ENCODE measurements at regions not wholly inside any gene's neighbourhood (a gene's known extent, or its start where the extent isn't known, plus 50 kb on each side); places are given as distances from the start of the nearest gene placed in this dataset.

GRCh38 chr20:11128220-11128718 is 454.5 kb upstream of the JAG1 start:
- no peak for ATAC-seq
- no peak for TF ChIP-seq BACH2 (CRISPR knock-in tag; IDR thresholded peaks at IDR 0.05; ENCODE audit: borderline replicate concordance)
- no peak for TF ChIP-seq TSHZ2 (CRISPR knock-in tag; IDR thresholded peaks at IDR 0.05)

- TF ChIP-seq ESRRG (CRISPR knock-in tag; IDR thresholded peaks at IDR 0.05) (no peak), CREB5 (CRISPR knock-in tag; IDR thresholded peaks at IDR 0.05; ENCODE audit: low read depth) (no peak), OSR1 (CRISPR knock-in tag; IDR thresholded peaks at IDR 0.05) (no peak), ISL1 (CRISPR knock-in tag; IDR thresholded peaks at IDR 0.05) (no peak), ZFP30 (CRISPR knock-in tag; IDR thresholded peaks at IDR 0.05) (no peak), ZNF70 (CRISPR knock-in tag; IDR thresholded peaks at IDR 0.05) (no peak), ZFP3 (CRISPR knock-in tag; IDR thresholded peaks at IDR 0.05) (no peak), BACH2 (CRISPR knock-in tag; IDR thresholded peaks at IDR 0.05; ENCODE audit: borderline replicate concordance) (no peak)
- ATAC-seq, result no peak
Measured at GRCh38 chr20:11128721-11129120, 454.9 kb upstream of the JAG1 start.

- no peak for TF ChIP-seq ZNF70 (CRISPR knock-in tag; IDR thresholded peaks at IDR 0.05)
- no peak for TF ChIP-seq TCF4 (CRISPR knock-in tag; IDR thresholded peaks at IDR 0.05; ENCODE audit: borderline replicate concordance)
- no peak for TF ChIP-seq ESRRG (CRISPR knock-in tag; IDR thresholded peaks at IDR 0.05)
- TF ChIP-seq BACH2 (CRISPR knock-in tag; IDR thresholded peaks at IDR 0.05; ENCODE audit: borderline replicate concordance), result no peak
- ATAC-seq, result no peak
Measured at GRCh38 chr20:11130554-11131166, 456.9 kb upstream of the JAG1 start.

GRCh38 chr20:11132819-11133415 is 459.1 kb upstream of the JAG1 start:
- TF ChIP-seq ISL1 (CRISPR knock-in tag; IDR thresholded peaks at IDR 0.05) (no peak), BACH2 (CRISPR knock-in tag; IDR thresholded peaks at IDR 0.05; ENCODE audit: borderline replicate concordance) (no peak), ESRRG (CRISPR knock-in tag; IDR thresholded peaks at IDR 0.05) (no peak), ZFP3 (CRISPR knock-in tag; IDR thresholded peaks at IDR 0.05) (no peak), RARB (CRISPR knock-in tag; IDR thresholded peaks at IDR 0.05) (no peak), TOX (CRISPR knock-in tag; IDR thresholded peaks at IDR 0.05; ENCODE audit: borderline replicate concordance) (no peak), CSDC2 (CRISPR knock-in tag; IDR thresholded peaks at IDR 0.05) (no peak), CREB5 (CRISPR knock-in tag; IDR thresholded peaks at IDR 0.05; ENCODE audit: low read depth) (no peak), ZC3H10 (CRISPR knock-in tag; IDR thresholded peaks at IDR 0.05) (no peak), ZFP30 (CRISPR knock-in tag; IDR thresholded peaks at IDR 0.05) (no peak), ZNF70 (CRISPR knock-in tag; IDR thresholded peaks at IDR 0.05) (no peak), SNAI2 (CRISPR knock-in tag; IDR thresholded peaks at IDR 0.05) (no peak), PPARA (CRISPR knock-in tag; IDR thresholded peaks at IDR 0.05; ENCODE audit: borderline replicate concordance) (no peak), GLIS3 (CRISPR knock-in tag; IDR thresholded peaks at IDR 0.05) (no peak), ZNF565 (CRISPR knock-in tag; conservative IDR thresholded peaks at IDR 0.05; ENCODE audit: low read depth) (no peak), TCF4 (CRISPR knock-in tag; IDR thresholded peaks at IDR 0.05; ENCODE audit: borderline replicate concordance) (no peak), TSHZ2 (CRISPR knock-in tag; IDR thresholded peaks at IDR 0.05) (no peak), ARNTL (CRISPR knock-in tag; IDR thresholded peaks at IDR 0.05; ENCODE audit: borderline replicate concordance, low read depth) (no peak), ZNF8 (CRISPR knock-in tag; IDR thresholded peaks at IDR 0.05) (no peak), OSR1 (CRISPR knock-in tag; IDR thresholded peaks at IDR 0.05) (no peak)
- ATAC-seq, result no peak
